SK-N-SH (cell line): ENCODE measurements at regions not wholly inside any gene's neighbourhood (a gene's known extent, or its start where the extent isn't known, plus 50 kb on each side); places are given as distances from the start of the nearest gene placed in this dataset.

ENCODE experiments used
- CTCF ChIA-PET: fragments of 300-600, 350-600 bp; formaldehyde crosslinking; extraction: SDS; loops from one replicate; lab custom pipeline; 2021; lab: Yijun Ruan, JAX
- POLR2A ChIA-PET: fragments of 350-600 bp; sonication (Branson Sonifier 250); formaldehyde crosslinking; extraction: SDS; loops from one replicate; lab custom pipeline; 2020; ENCODE audit warnings: antibody characterized with exemption, inconsistent platforms; lab: Yijun Ruan, JAX
- DNase-seq: peaks from one replicate; pipeline ENCODE4 v3.0.0; 2012
- H2AFZ ChIP-seq: fragments of 200-600 bp; sonication (generic); 2 replicates; pipeline ENCODE4 v1.8.1; 2016; ENCODE audit warnings: antibody characterized with exemption, mild to moderate bottlenecking, low read depth
- H3F3A ChIP-seq: fragments of 200-600 bp; sonication (generic); replicated peaks from 2 replicates; pipeline ENCODE3; 2016; ENCODE audit warnings: antibody characterized with exemption, mild to moderate bottlenecking; ENCODE audit not compliant: insufficient read depth
- H3K27ac ChIP-seq, 2 experiments: fragments of 200-500 bp in 1 of 2; fragments of 200-600 bp in 1 of 2; sonication (Bioruptor generic) in 1 of 2; sonication (generic), shearing (Covaris generic) in 1 of 2; 2 replicates each; pipeline versions ENCODE4 v1.5.1 to v1.6.1; 2014 to 2016; ENCODE audit warnings: low read depth in 2 of 2, inconsistent platforms in 1 of 2, low read length in 1 of 2, mild to moderate bottlenecking in 1 of 2, mixed read lengths in 1 of 2
- H3K27me3 ChIP-seq: fragments of 200-600 bp; sonication (generic), shearing (Covaris generic); 2 replicates; pipeline ENCODE4 v1.6.1; 2016; ENCODE audit warnings: mixed run types; ENCODE audit not compliant: insufficient read depth
- H3K36me3 ChIP-seq, 2 experiments: fragments of 200-500 bp in 1 of 2; fragments of 200-600 bp in 1 of 2; sonication (Bioruptor generic) in 1 of 2; sonication (generic) in 1 of 2; replicated peaks in 1 of 2; 2 replicates each; pipeline versions ENCODE3 to v1.5.1; 2014 to 2016; ENCODE audit warnings: low read length in 1 of 2, mild to moderate bottlenecking in 1 of 2; ENCODE audit not compliant: insufficient read depth in 2 of 2, control insufficient read depth in 1 of 2
- H3K4me1 ChIP-seq, 2 experiments: fragments of 200-500 bp in 1 of 2; fragments of 200-600 bp in 1 of 2; sonication (Bioruptor generic) in 1 of 2; sonication (generic), shearing (Covaris generic) in 1 of 2; 2 replicates each; pipeline versions ENCODE4 v1.5.1 to v1.6.1; 2014 to 2016; ENCODE audit warnings: low read depth in 1 of 2, low read length in 1 of 2, mixed run types in 1 of 2; ENCODE audit not compliant: insufficient read depth in 2 of 2, control insufficient read depth in 1 of 2
- H3K4me2 ChIP-seq: fragments of 200-600 bp; sonication (generic), shearing (Covaris generic); 2 replicates; pipeline ENCODE4 v1.6.1; 2017; ENCODE audit warnings: mixed run types
- H3K4me3 ChIP-seq, 2 experiments: fragments of 200-500 bp in 1 of 2; fragments of 200-600 bp in 1 of 2; sonication (Bioruptor generic) in 1 of 2; sonication (generic), shearing (Covaris generic) in 1 of 2; 2 replicates each; pipeline versions ENCODE4 v1.5.1 to v1.8.1; 2014 to 2016; ENCODE audit warnings: low read depth in 2 of 2, inconsistent platforms in 1 of 2, low read length in 1 of 2, mild to moderate bottlenecking in 1 of 2, mixed read lengths in 1 of 2, moderate library complexity in 1 of 2
- H3K79me2 ChIP-seq: fragments of 200-600 bp; sonication (generic); 2 replicates; pipeline ENCODE4 v1.8.1; 2017; ENCODE audit warnings: mild to moderate bottlenecking; ENCODE audit not compliant: insufficient read depth
- H3K9ac ChIP-seq: fragments of 200-600 bp; sonication (generic); 2 replicates; pipeline ENCODE4 v1.6.1; 2017; ENCODE audit warnings: mixed run types
- H3K9me2 ChIP-seq: fragments of 200-600 bp; sonication (generic); 2 replicates; pipeline ENCODE4 v1.6.1; 2017; ENCODE audit warnings: mixed run types
- H3K9me3 ChIP-seq: fragments of 200-600 bp; sonication (generic); 2 replicates; pipeline ENCODE4 v1.6.1; 2017; ENCODE audit warnings: mixed run types, mild to moderate bottlenecking, moderate library complexity
- H4K20me1 ChIP-seq: fragments of 200-600 bp; sonication (generic); 2 replicates; pipeline ENCODE4 v1.6.1; 2017; ENCODE audit warnings: mild to moderate bottlenecking, mixed run types; ENCODE audit not compliant: insufficient read depth
- CHD2 ChIP-seq: fragments of 150-350 bp; IDR thresholded peaks from 2 replicates; pipeline ENCODE4 v1.6.1; 2018; ENCODE audit warnings: low read length; ENCODE audit not compliant: partially characterized antibody
- ELF1 ChIP-seq: IDR thresholded peaks from 2 replicates; pipeline ENCODE4 v1.4.0; 2012
- FOXJ3 ChIP-seq: sonication (generic); formaldehyde crosslinking; IDR thresholded peaks from 2 replicates; pipeline ENCODE4 v1.5.1; 2020; ENCODE audit warnings: mild to moderate bottlenecking, missing genetic modification reagents
- RFX5 ChIP-seq: IDR thresholded peaks from 2 replicates; pipeline ENCODE4 v1.6.1; 2012; ENCODE audit warnings: mild to moderate bottlenecking, improper control_type of control experiment, low read length
- SIN3A ChIP-seq: IDR thresholded peaks from 2 replicates; pipeline ENCODE4 v1.6.1; 2012; ENCODE audit warnings: low read depth, mild to moderate bottlenecking, low read length, moderate library complexity, borderline replicate concordance
- TEAD4 ChIP-seq: IDR thresholded peaks from 2 replicates; pipeline ENCODE4 v1.4.0; 2012; ENCODE audit warnings: mild to moderate bottlenecking, borderline replicate concordance; ENCODE audit not compliant: insufficient read depth
- WGBS: methylation state at CpG from one replicate; pipeline ENCODE4 v1.1.6; 2017; ENCODE audit warnings: low lambda C conversion rate; 5-methylcytosine and 5-hydroxymethylcytosine counted together
- TF ChIP-seq, protein P1 (sequence below): fragments of 150-350 bp; IDR thresholded peaks from 2 replicates; pipeline ENCODE4 v1.6.1; 2017; ENCODE audit warnings: antibody characterized with exemption, low read length, low read depth, borderline replicate concordance
- TF ChIP-seq, protein P2 (sequence below): fragments of 150-350 bp; IDR thresholded peaks from 2 replicates; pipeline ENCODE4 v1.6.1; 2016; ENCODE audit warnings: mild to moderate bottlenecking, low read depth, low read length
- TF ChIP-seq, protein P3 (sequence below): IDR thresholded peaks from 2 replicates; pipeline ENCODE4 v1.6.1; 2012; ENCODE audit warnings: mild to moderate bottlenecking, low read depth, low read length, moderate library complexity
- TF ChIP-seq, protein P4 (sequence below): IDR thresholded peaks from 2 replicates; pipeline ENCODE4; 2012

DNA sequence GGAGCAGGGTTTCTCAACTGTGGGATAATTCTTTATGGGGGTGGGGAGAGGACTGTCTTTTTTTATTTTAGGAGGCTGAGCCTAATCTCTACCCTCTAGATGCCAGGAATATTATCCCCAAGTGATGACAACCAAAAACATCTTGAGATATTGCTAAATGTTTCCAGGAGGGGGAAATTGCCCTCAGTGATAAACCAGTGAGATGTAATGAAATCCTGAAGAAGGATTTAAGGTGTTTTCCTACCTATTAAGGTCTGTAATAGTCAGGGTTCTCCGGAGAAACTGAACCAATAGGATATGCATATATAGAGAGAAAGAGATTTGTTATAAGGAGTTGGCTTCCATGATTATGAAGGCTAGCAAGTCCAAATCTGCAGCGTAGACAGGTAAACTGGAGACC lies 208.3 kb upstream of the MIR17HG start:
- Histone ChIP-seq H3K9me2 (no peaks in the 10 kb centered on the region), H2AFZ (no peak overlapping the region), H3K27me3 (no peaks in the 10 kb centered on the region), H3K79me2 (no peaks in the 10 kb centered on the region), H3K4me1 (peaks cover 0 to 12% of the 10 kb centered on the region in 2 experiments; a peak in 2 of 4 replicates), H3K9ac (no peak overlapping the region), H4K20me1 (no peaks in the 10 kb centered on the region), H3K9me3 (no peaks in the 10 kb centered on the region), H3K36me3 (no peaks in the 10 kb centered on the region), H3K4me3 (no peak overlapping the region), H3K27ac (no peak overlapping the region), H3F3A (no peaks in the 10 kb centered on the region), H3K4me2 (no peak overlapping the region)
- TF ChIP-seq TEAD4 (no peak), ELF1 (no peak), FOXJ3 (CRISPR knock-in tag) (no peak)
- TF ChIP-seq, protein P1, sequence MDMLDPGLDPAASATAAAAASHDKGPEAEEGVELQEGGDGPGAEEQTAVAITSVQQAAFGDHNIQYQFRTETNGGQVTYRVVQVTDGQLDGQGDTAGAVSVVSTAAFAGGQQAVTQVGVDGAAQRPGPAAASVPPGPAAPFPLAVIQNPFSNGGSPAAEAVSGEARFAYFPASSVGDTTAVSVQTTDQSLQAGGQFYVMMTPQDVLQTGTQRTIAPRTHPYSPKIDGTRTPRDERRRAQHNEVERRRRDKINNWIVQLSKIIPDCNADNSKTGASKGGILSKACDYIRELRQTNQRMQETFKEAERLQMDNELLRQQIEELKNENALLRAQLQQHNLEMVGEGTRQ, result no peak
- TF ChIP-seq, protein P2, sequence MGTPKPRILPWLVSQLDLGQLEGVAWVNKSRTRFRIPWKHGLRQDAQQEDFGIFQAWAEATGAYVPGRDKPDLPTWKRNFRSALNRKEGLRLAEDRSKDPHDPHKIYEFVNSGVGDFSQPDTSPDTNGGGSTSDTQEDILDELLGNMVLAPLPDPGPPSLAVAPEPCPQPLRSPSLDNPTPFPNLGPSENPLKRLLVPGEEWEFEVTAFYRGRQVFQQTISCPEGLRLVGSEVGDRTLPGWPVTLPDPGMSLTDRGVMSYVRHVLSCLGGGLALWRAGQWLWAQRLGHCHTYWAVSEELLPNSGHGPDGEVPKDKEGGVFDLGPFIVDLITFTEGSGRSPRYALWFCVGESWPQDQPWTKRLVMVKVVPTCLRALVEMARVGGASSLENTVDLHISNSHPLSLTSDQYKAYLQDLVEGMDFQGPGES, result no peak
- TF ChIP-seq, protein P3, sequence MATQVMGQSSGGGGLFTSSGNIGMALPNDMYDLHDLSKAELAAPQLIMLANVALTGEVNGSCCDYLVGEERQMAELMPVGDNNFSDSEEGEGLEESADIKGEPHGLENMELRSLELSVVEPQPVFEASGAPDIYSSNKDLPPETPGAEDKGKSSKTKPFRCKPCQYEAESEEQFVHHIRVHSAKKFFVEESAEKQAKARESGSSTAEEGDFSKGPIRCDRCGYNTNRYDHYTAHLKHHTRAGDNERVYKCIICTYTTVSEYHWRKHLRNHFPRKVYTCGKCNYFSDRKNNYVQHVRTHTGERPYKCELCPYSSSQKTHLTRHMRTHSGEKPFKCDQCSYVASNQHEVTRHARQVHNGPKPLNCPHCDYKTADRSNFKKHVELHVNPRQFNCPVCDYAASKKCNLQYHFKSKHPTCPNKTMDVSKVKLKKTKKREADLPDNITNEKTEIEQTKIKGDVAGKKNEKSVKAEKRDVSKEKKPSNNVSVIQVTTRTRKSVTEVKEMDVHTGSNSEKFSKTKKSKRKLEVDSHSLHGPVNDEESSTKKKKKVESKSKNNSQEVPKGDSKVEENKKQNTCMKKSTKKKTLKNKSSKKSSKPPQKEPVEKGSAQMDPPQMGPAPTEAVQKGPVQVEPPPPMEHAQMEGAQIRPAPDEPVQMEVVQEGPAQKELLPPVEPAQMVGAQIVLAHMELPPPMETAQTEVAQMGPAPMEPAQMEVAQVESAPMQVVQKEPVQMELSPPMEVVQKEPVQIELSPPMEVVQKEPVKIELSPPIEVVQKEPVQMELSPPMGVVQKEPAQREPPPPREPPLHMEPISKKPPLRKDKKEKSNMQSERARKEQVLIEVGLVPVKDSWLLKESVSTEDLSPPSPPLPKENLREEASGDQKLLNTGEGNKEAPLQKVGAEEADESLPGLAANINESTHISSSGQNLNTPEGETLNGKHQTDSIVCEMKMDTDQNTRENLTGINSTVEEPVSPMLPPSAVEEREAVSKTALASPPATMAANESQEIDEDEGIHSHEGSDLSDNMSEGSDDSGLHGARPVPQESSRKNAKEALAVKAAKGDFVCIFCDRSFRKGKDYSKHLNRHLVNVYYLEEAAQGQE, result no peak
- no peak for DNase-seq
- ChIA-PET POLR2A (no interaction called here), CTCF (interaction anchor here (6.1 to 6.4 kb wide), 2 partner anchors 18 to 45 kb away, joined by 53 to 79 read pairs; no protein-coding TSS in a partner anchor)
- WGBS, result 87% methylated on average over 2 of the region's 2 CpGs

- Histone ChIP-seq H3K9me2 (no peaks in the 10 kb centered on the region), H3F3A (no peaks in the 10 kb centered on the region), H2AFZ (no peak overlapping the region), H3K4me1 (peaks cover 0 to 13% of the 10 kb centered on the region in 2 experiments; a peak in 2 of 4 replicates), H3K27me3 (no peaks in the 10 kb centered on the region), H3K36me3 (no peaks in the 10 kb centered on the region)
- TF ChIP-seq SIN3A (no peak), CHD2 (no peak), RFX5 (no peak)
- TF ChIP-seq, protein P1, result no peak
- TF ChIP-seq, protein P4, sequence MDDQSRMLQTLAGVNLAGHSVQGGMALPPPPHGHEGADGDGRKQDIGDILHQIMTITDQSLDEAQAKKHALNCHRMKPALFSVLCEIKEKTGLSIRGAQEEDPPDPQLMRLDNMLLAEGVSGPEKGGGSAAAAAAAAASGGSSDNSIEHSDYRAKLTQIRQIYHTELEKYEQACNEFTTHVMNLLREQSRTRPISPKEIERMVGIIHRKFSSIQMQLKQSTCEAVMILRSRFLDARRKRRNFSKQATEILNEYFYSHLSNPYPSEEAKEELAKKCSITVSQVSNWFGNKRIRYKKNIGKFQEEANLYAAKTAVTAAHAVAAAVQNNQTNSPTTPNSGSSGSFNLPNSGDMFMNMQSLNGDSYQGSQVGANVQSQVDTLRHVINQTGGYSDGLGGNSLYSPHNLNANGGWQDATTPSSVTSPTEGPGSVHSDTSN, result no peak
- TF ChIP-seq, all 33 proteins: peak for 0
- Histone ChIP-seq H3K9me3 (no peaks in the 10 kb centered on the region), H3K79me2 (no peaks in the 10 kb centered on the region), H3K4me2 (no peak overlapping the region), H3K9ac (no peak overlapping the region), H4K20me1 (no peaks in the 10 kb centered on the region), H3K27ac (no peak overlapping the region; a peak in 1 of 4 replicates), H3K4me3 (no peak overlapping the region)
- no peak for DNase-seq
- ChIA-PET POLR2A (no interaction called here), CTCF (interaction anchor here (1.0 to 4.0 kb wide), 3 partner anchors 43 to 640 kb away, joined by 3 to 25 read pairs (median 4); no protein-coding TSS in a partner anchor)
- 79% methylated on average over 5 of the region's 5 CpGs for WGBS
Measured at GRCh38 chr13:91141543-91142061, 205.9 kb upstream of the MIR17HG start.
